Fibroblast of pulmonary artery (primary cell): ENCODE measurements at regions not wholly inside any gene's neighbourhood (a gene's known extent, or its start where the extent isn't known, plus 50 kb on each side); places are given as distances from the start of the nearest gene placed in this dataset.

ENCODE experiments used
- DNase-seq: peaks from one replicate; pipeline ENCODE4 v3.0.0-alpha.2; 2010; ENCODE audit warnings: low read depth
- H3K4me3 ChIP-seq: replicated peaks from 2 replicates; pipeline ENCODE4 v1.5.1; 2011; ENCODE audit warnings: low read depth, mild to moderate bottlenecking, control low read depth, low read length, moderate library complexity
- TF ChIP-seq, protein P1 (sequence below): IDR thresholded peaks from 2 replicates; pipeline ENCODE4 v1.5.1; 2011; ENCODE audit warnings: mild to moderate bottlenecking, control low read depth, low read length, inconsistent platforms; ENCODE audit errors: missing control alignments

GRCh38 chr10:123381224-123381623, 227.0 kb downstream of the BUB3 start:
- peak; percentile 2 for DNase-seq
- H3K4me3 ChIP-seq: no peak overlapping the region
- TF ChIP-seq, protein P1, sequence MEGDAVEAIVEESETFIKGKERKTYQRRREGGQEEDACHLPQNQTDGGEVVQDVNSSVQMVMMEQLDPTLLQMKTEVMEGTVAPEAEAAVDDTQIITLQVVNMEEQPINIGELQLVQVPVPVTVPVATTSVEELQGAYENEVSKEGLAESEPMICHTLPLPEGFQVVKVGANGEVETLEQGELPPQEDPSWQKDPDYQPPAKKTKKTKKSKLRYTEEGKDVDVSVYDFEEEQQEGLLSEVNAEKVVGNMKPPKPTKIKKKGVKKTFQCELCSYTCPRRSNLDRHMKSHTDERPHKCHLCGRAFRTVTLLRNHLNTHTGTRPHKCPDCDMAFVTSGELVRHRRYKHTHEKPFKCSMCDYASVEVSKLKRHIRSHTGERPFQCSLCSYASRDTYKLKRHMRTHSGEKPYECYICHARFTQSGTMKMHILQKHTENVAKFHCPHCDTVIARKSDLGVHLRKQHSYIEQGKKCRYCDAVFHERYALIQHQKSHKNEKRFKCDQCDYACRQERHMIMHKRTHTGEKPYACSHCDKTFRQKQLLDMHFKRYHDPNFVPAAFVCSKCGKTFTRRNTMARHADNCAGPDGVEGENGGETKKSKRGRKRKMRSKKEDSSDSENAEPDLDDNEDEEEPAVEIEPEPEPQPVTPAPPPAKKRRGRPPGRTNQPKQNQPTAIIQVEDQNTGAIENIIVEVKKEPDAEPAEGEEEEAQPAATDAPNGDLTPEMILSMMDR: no peak

GRCh38 chr10:123382491-123382890, 228.3 kb downstream of the BUB3 start:
- H3K4me3 ChIP-seq: no peak overlapping the region
- no peak for DNase-seq
- TF ChIP-seq, protein P1: no peak

DNA sequence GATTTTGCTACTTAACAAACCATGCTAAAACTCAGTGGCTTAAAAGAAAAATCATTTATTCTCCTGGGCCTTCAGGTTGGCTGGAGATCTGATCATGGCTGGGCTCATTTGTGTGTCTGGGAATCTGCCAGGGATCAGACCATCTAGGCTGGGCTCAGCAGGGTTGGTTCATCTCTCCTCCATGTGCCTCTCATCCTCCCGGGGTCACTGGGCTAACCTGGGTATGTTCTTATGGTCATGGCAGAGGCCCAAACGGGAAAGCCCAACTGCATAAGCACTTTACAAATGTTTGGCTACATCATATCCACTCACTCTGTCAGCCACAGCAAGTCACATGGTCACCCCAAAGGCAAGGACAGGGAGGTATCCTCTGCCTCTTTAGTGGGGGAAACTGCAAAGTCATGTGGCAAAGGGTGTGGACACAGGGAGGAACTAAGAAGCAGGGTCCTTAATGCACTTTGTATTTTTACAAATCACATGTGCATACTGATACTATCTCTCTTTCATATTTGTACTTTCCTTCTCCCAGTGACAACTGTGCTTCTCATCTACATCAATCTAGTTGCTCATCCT, 231.4 kb downstream of the BUB3 start:
- TF ChIP-seq, protein P1: no peak
- H3K4me3 ChIP-seq: no peak overlapping the region
- DNase-seq: no peak

- TF ChIP-seq, protein P1: no peak
- H3K4me3 ChIP-seq: no peak overlapping the region
- no peak for DNase-seq
Observed at GRCh38 chr10:123389520-123389919, 235.3 kb downstream of the BUB3 start.

- no peak overlapping the region for H3K4me3 ChIP-seq
- TF ChIP-seq, protein P1: no peak
- DNase-seq: no peak
Observed at GRCh38 chr10:123390332-123390731, 236.1 kb downstream of the BUB3 start.

DNA sequence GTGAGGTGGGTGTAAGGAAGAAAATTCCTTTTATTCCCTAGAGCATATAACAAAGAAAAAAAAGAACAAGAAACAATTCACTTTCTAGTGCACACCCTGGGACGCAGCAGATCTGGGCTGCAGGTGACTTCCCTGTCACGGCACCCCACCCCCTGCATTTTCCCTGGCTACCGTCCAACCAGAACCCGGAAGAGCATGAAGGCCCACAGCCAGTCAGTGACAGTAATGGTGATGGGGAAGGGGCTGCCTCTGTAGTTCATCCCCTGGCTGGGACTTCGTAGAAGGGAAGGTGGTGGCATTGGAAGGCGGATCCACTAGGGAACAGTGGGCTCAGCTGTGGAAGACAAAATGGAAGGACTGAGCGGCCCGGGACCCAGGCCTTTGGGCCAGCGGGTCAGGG, 236.7 kb downstream of the BUB3 start:
- TF ChIP-seq, protein P1: no peak
- H3K4me3 ChIP-seq: no peak overlapping the region
- no peak for DNase-seq
